Stimulated activated memory B cell treated with anti-CD40 and anti-IgM and Interleukin-4, amounts not matched to agents 10 μg/mL and 1 μg/mL and 100 μg/mL, for 72 hours (primary cell): ENCODE measurements at regions not wholly inside any gene's neighbourhood (a gene's known extent, or its start where the extent isn't known, plus 50 kb on each side); places are given as distances from the start of the nearest gene placed in this dataset.
"Not testable (repeated sequence)": the region's sequence is repeated elsewhere in the genome, so short reads cannot be mapped to it uniquely, and the experiment has no call there.

Experiments
- ATAC-seq: fragments of 150-1000 bp; cut with Tn5 transposase; 2 replicates; pipeline ENCODE4 v1.10.0; 2021
- H3K27ac Mint-ChIP-seq: one replicate; pipeline ENCODE4 v1.8.0; 2022; ENCODE audit warnings: mild to moderate bottlenecking, mixed read lengths
- H3K27me3 Mint-ChIP-seq: one replicate; pipeline ENCODE4 v1.8.0; 2022; ENCODE audit warnings: mixed read lengths
- H3K36me3 Mint-ChIP-seq: one replicate; pipeline ENCODE4 v1.8.0; 2022; ENCODE audit warnings: mixed read lengths
- H3K4me1 Mint-ChIP-seq: one replicate; pipeline ENCODE4 v1.8.0; 2022; ENCODE audit warnings: mixed read lengths
- H3K4me3 Mint-ChIP-seq: one replicate; pipeline ENCODE4 v1.8.0; 2022; ENCODE audit warnings: mild to moderate bottlenecking, moderate library complexity, mixed read lengths
- H3K9me3 Mint-ChIP-seq: one replicate; pipeline ENCODE4 v1.8.0; 2022; ENCODE audit warnings: mixed read lengths

- not testable (repeated sequence) for H3K4me3 Mint-ChIP-seq, ATAC-seq, H3K27ac Mint-ChIP-seq, H3K36me3 Mint-ChIP-seq
- Mint-ChIP-seq H3K9me3 (peaks cover 13% of the 10 kb centered on the region), H3K4me1 (peaks cover 11% of the 10 kb centered on the region), H3K27me3 (peaks cover 13% of the 10 kb centered on the region)
Observed at GRCh38 chr17:33959098-33959497, 296.0 kb upstream of the CCL2 start.

GRCh38 chr17:33962857-33963655 is 292.0 kb upstream of the CCL2 start:
- peaks cover 22% of the 10 kb centered on the region for H3K4me1 Mint-ChIP-seq
- ATAC-seq = peak; percentile 71
- peaks cover 6% of the 10 kb centered on the region for H3K36me3 Mint-ChIP-seq
- H3K27ac Mint-ChIP-seq = peak overlapping the region; percentile 42
- H3K9me3 Mint-ChIP-seq = peaks cover 8% of the 10 kb centered on the region
- H3K4me3 Mint-ChIP-seq = no peak overlapping the region
- peaks cover 4% of the 10 kb centered on the region for H3K27me3 Mint-ChIP-seq

DNA sequence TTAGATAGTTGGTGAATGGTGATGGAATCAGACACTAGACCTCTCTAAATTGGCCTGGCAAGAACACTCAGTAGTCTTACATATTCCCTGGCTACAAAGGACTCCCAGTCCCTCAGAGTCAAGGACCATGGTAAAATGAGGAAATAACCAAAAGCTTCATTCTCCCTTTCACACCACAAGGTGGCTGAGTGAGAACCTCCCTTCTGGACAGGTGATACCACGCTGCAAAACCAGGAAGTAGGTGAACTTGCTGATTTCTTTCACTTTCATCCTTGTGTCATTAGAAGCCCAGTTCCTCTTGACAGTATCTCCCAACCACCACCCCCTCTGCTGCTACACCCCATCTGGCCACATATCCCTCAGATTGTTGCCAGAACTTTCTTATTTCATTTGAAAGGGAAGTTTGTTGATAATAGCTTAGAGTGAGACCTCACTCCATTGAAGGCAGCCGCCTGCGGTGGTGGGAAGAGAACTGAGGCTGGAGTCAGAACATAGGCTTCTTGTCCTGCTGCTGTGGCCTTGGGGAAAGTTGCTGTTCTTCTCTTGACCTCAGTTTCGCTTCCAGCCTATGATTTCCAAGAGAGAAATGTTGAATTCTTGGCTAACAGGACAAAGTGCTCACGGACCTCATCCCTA is 290.6 kb upstream of the CCL2 start:
- Mint-ChIP-seq H3K27ac (peak overlapping the region; percentile 45), H3K9me3 (peaks cover 3% of the 10 kb centered on the region), H3K4me1 (peaks cover 34% of the 10 kb centered on the region), H3K27me3 (peaks cover 16% of the 10 kb centered on the region), H3K4me3 (no peak overlapping the region), H3K36me3 (no peaks in the 10 kb centered on the region)
- peak; percentile 90 for ATAC-seq

GRCh38 chr17:33966410-33967059 is 288.6 kb upstream of the CCL2 start:
- no peak overlapping the region for H3K27ac Mint-ChIP-seq
- no peaks in the 10 kb centered on the region for H3K9me3 Mint-ChIP-seq
- no peak overlapping the region for H3K4me3 Mint-ChIP-seq
- ATAC-seq = no peak
- peaks cover 34% of the 10 kb centered on the region for H3K4me1 Mint-ChIP-seq
- peaks cover 16% of the 10 kb centered on the region for H3K27me3 Mint-ChIP-seq
- H3K36me3 Mint-ChIP-seq = no peaks in the 10 kb centered on the region

DNA sequence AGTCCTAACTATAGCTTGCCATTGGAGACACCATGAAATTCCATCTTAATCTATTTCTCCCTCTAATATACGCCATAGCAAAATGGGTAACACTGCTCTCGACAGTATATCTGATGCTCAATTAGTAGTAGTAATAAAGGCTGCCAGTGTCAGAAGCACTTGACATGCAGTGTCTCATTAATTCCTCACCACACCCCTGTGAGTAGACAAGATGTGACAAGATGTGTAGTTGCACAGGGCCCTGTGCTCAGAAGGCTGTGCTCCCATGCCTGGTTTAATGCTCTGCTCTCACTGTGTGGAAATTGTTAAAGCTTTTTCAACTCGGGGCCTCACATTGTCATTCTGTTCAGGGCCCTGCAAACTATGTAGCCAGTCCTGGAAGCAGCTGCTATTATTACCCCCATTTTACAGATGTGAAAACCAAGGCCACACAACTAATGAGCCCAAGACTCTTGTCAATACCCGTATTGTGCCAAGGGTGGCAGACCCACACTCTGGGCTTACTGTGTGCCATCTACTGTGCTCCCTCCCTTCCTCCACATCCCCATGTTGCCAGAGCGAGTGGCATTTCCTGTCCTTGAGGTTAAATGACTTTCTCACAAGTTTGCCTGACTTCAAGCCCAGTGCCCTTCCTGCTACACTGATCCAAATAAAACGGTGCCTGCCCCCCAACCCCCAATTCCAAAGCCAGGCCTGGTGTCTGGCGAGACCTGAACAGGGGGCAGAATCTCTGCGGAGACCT is 287.3 kb upstream of the CCL2 start:
- Mint-ChIP-seq H3K27ac (peak overlapping the region; percentile 68), H3K9me3 (no peaks in the 10 kb centered on the region), H3K4me3 (no peak overlapping the region), H3K4me1 (peaks cover 33% of the 10 kb centered on the region), H3K27me3 (peaks cover 16% of the 10 kb centered on the region), H3K36me3 (no peaks in the 10 kb centered on the region)
- no peak for ATAC-seq

DNA sequence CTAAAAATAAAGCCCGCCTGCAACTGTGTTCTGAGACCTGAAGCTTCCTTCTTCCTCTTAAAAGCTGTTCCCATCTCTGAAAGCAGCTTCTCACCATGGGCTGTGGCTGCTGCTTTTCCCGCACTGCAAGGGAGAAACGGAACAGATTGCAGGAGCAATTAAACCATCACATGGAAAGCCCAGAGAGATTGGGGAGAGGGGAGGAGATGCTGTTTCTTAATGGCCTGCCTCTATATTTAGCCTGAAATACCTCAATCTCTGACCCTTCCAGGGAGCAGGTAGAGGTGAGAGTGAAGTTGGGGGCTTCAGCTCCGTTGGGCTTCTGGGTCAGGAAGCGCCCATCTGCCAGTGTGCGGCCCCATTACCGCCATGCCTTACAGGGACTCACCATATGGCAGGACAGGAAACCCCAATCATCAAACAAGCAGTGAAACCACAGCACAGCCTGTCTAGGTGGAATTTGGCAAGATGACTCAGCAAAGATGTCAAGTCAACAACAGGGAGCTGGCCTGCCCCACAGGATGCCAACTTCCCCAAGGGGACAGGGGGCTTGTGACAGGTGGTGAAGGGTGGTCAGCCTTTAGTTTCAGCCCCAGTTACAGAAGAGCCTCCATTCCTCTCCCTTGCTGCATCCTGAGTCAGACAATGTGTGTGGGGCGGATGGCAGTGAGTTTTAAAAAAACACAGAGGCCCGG is 286.6 kb upstream of the CCL2 start:
- no peaks in the 10 kb centered on the region for H3K9me3 Mint-ChIP-seq
- peaks cover 16% of the 10 kb centered on the region for H3K27me3 Mint-ChIP-seq
- H3K27ac Mint-ChIP-seq = peak overlapping the region; percentile 68
- peaks cover 26% of the 10 kb centered on the region for H3K4me1 Mint-ChIP-seq
- no peaks in the 10 kb centered on the region for H3K36me3 Mint-ChIP-seq
- no peak overlapping the region for H3K4me3 Mint-ChIP-seq
- ATAC-seq = peak; percentile 73

DNA sequence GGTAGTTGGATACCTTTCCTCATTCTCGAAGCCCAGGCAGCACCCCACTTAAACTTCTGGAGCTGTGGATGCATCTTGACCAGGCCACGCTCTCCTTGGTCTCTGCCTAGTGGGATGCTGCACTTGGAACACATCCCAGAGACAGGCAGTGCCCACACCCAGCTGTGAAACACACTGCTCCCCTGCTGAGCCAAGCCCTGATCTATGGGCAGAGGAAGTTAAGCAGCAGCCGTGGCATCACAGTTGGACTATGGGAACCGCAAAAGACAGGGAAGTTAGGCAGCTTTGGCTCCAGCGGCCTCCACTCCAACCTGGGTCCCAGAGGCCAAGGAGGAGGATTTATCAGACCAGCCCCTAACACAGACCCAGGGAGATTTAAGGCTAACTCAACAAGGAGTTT is 284.8 kb upstream of the CCL2 start:
- Mint-ChIP-seq H3K27me3 (peaks cover 21% of the 10 kb centered on the region), H3K36me3 (no peaks in the 10 kb centered on the region), H3K9me3 (no peaks in the 10 kb centered on the region), H3K27ac (no peak overlapping the region), H3K4me1 (peaks cover 16% of the 10 kb centered on the region), H3K4me3 (no peak overlapping the region)
- ATAC-seq = no peak

GRCh38 chr17:33972763-33973162 is 282.3 kb upstream of the CCL2 start:
- peak; percentile 10 for ATAC-seq
- no peak overlapping the region for H3K27ac Mint-ChIP-seq
- no peaks in the 10 kb centered on the region for H3K36me3 Mint-ChIP-seq
- H3K27me3 Mint-ChIP-seq = peaks cover 25% of the 10 kb centered on the region
- no peaks in the 10 kb centered on the region for H3K9me3 Mint-ChIP-seq
- no peak overlapping the region for H3K4me3 Mint-ChIP-seq
- peaks cover 16% of the 10 kb centered on the region for H3K4me1 Mint-ChIP-seq

DNA sequence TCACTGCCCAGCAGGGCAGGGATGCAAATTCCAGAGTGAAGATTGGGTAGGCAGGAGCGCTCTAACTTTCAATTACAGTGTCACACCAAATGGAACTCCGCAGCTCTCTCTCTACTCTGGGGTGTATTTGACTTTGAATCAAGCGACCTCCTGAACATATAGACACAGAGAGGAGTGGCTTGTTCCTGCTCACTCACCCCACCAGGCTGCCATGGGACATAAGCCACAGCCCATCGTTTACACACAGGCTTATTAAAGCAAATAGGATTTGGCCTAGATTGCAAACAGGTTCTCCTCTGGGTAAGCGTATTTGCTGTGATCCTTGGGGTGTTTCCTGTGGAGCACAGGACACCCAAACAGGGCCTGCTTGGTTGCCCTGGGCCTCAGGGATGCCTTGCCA is 281.6 kb upstream of the CCL2 start:
- H3K27ac Mint-ChIP-seq = no peak overlapping the region
- H3K4me3 Mint-ChIP-seq = no peak overlapping the region
- no peaks in the 10 kb centered on the region for H3K36me3 Mint-ChIP-seq
- H3K9me3 Mint-ChIP-seq = no peaks in the 10 kb centered on the region
- no peak for ATAC-seq
- H3K27me3 Mint-ChIP-seq = peaks cover 18% of the 10 kb centered on the region
- H3K4me1 Mint-ChIP-seq = peaks cover 8% of the 10 kb centered on the region

DNA sequence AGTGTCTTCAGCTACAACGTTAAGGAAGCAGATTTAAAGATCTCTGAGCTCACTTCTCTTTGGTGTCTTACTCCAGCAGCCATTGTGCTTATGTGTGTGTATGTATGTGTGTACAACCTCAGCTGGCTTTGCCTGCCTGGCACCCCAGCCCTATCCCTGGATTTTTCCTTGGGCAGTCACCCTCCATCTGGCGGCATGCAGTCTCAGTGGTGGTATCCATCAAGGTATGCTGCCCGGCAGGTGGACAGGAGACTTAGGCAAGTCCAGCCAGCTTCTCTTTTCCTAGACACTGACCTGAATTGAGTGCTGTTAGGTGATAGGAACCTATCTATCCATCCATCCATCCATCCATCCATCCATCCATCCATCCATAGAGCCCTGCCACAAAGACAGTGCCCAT is 280.8 kb upstream of the CCL2 start:
- no peak overlapping the region for H3K27ac Mint-ChIP-seq
- ATAC-seq = no peak
- peaks cover 10% of the 10 kb centered on the region for H3K27me3 Mint-ChIP-seq
- H3K9me3 Mint-ChIP-seq = no peaks in the 10 kb centered on the region
- H3K4me3 Mint-ChIP-seq = no peak overlapping the region
- no peaks in the 10 kb centered on the region for H3K36me3 Mint-ChIP-seq
- peaks cover under 1% of the 10 kb centered on the region for H3K4me1 Mint-ChIP-seq

DNA sequence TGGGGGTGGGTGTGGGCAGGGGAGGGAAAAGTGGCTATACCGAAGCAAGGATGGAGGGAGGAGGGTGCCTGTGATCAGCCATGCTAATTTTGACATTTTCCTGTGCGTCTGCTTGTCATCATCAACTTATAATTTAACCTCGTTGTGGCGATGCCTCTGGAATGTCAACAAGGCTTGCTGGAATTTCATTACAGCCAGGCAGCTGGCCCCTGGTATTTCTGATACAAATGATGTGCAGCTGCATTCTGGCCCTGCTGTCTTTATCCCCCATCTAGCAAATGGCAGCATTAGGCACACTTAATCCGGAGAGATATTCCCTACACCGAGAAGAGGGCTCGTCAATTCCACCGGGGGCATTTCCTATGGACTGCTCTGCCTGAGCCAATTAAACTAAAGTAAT is 278.3 kb upstream of the CCL2 start:
- no peaks in the 10 kb centered on the region for H3K36me3 Mint-ChIP-seq
- peaks cover 7% of the 10 kb centered on the region for H3K4me1 Mint-ChIP-seq
- no peak for ATAC-seq
- H3K9me3 Mint-ChIP-seq = no peaks in the 10 kb centered on the region
- no peak overlapping the region for H3K27ac Mint-ChIP-seq
- peaks cover 9% of the 10 kb centered on the region for H3K27me3 Mint-ChIP-seq
- H3K4me3 Mint-ChIP-seq = no peak overlapping the region

GRCh38 chr17:33977729-33978514 is 277.2 kb upstream of the CCL2 start:
- Mint-ChIP-seq H3K4me1 (peaks cover 7% of the 10 kb centered on the region), H3K4me3 (no peak overlapping the region), H3K27ac (no peak overlapping the region), H3K27me3 (peaks cover 9% of the 10 kb centered on the region), H3K9me3 (no peaks in the 10 kb centered on the region), H3K36me3 (no peaks in the 10 kb centered on the region)
- ATAC-seq = no peak

DNA sequence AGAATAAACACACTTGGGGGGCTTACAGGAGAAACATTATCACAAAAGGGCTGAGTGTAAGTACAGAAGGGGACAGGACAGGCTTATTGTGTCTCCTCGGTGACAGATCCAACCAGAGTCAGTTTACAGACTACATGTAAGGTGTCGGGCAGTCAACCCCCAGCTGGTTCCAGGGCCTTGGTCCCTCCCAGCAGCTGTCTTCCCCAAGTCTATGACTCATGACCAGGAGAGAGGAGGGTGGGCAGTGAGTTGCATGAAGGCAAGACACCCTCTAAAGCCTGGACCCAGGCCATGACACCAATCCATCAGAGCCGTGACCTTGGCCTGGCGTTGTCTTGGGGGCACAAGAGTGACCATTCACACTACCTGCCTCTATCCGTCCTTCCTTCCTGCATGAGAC is 276.2 kb upstream of the CCL2 start:
- no peak overlapping the region for H3K4me3 Mint-ChIP-seq
- peaks cover 7% of the 10 kb centered on the region for H3K4me1 Mint-ChIP-seq
- no peak for ATAC-seq
- H3K36me3 Mint-ChIP-seq = no peaks in the 10 kb centered on the region
- peaks cover 9% of the 10 kb centered on the region for H3K27me3 Mint-ChIP-seq
- no peak overlapping the region for H3K27ac Mint-ChIP-seq
- no peaks in the 10 kb centered on the region for H3K9me3 Mint-ChIP-seq

GRCh38 chr17:33980193-33980592 is 274.9 kb upstream of the CCL2 start:
- Mint-ChIP-seq H3K27me3 (peaks cover 5% of the 10 kb centered on the region), H3K27ac (no peak overlapping the region), H3K9me3 (no peaks in the 10 kb centered on the region), H3K4me3 (no peak overlapping the region), H3K4me1 (peaks cover 7% of the 10 kb centered on the region), H3K36me3 (no peaks in the 10 kb centered on the region)
- peak; percentile 66 for ATAC-seq
